Cardiac fibroblast (primary cell): ENCODE measurements at regions not wholly inside any gene's neighbourhood (a gene's known extent, or its start where the extent isn't known, plus 50 kb on each side); places are given as distances from the start of the nearest gene placed in this dataset.

ENCODE experiments used
- DNase-seq, 2 donors: peaks; one replicate each; pipeline versions ENCODE4 v3.0.0 to v3.0.0-alpha.2; 2010; ENCODE audit warnings: low read depth in 2 of 2
- H3K4me3 ChIP-seq, 2 donors: replicated peaks in 1 of 2; 1 replicate in 1 of 2; 2 replicates in 1 of 2; pipeline ENCODE4 v1.5.1; 2011; ENCODE audit warnings: low read depth in 2 of 2, low read length in 2 of 2, mild to moderate bottlenecking in 2 of 2, moderate library complexity in 1 of 2
- TF ChIP-seq, protein P1 (sequence below): IDR thresholded peaks from one replicate; pipeline ENCODE4 v1.5.1; 2011; ENCODE audit warnings: low read depth, mild to moderate bottlenecking, low read length, inconsistent platforms

DNA sequence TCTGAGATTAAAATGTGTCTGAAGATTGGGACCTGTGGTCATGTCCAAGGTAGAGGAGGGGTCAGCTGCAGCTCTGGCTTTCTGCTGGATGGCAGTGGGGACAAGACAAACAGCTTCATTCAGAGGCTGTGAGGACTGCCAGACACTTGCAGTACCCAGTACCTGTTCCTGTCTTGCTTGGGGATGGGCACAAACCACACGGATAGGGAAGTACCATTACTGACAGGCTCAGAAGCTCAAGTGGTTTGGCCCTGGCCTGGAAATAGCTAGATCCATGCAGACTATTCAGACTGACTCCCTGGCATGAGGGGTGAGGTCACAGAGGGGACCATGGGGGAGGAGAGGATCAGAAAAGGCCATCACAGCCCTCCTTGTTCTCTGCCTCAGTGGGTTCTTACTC, 56.0 kb upstream of the COMTD1 start:
- no peak for DNase-seq
- TF ChIP-seq, protein P1, sequence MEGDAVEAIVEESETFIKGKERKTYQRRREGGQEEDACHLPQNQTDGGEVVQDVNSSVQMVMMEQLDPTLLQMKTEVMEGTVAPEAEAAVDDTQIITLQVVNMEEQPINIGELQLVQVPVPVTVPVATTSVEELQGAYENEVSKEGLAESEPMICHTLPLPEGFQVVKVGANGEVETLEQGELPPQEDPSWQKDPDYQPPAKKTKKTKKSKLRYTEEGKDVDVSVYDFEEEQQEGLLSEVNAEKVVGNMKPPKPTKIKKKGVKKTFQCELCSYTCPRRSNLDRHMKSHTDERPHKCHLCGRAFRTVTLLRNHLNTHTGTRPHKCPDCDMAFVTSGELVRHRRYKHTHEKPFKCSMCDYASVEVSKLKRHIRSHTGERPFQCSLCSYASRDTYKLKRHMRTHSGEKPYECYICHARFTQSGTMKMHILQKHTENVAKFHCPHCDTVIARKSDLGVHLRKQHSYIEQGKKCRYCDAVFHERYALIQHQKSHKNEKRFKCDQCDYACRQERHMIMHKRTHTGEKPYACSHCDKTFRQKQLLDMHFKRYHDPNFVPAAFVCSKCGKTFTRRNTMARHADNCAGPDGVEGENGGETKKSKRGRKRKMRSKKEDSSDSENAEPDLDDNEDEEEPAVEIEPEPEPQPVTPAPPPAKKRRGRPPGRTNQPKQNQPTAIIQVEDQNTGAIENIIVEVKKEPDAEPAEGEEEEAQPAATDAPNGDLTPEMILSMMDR, result no peak
- H3K4me3 ChIP-seq, result no peak overlapping the region

DNA sequence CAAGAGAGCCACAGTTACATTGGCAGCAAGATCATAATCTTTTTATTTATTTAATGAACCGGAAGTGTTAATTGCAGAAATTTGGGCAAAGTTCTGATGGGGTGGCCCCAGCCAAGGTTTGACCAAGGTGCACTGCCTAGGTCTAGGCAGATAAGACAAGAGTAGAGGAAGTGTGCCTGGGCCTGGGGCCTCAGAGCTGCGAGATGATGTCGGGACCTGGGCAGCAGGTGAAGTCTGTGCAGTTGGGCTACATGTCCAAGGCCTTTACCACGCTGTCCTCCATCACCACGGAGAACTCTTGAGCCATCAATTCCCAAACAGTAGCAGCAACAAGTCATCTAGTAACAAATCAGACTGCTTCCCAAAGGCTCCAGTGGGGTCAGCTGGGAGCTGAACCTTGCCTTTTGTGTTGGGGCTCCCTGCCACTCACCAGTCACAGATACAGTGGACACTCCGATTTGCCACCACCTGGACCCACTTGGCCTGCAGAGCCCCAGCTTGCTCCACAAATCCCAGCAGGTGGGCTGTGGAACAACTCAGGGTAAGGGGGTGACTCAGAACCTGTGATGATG, 52.5 kb upstream of the COMTD1 start:
- no peak for DNase-seq
- TF ChIP-seq, protein P1, result no peak
- H3K4me3 ChIP-seq, result no peak overlapping the region

DNA sequence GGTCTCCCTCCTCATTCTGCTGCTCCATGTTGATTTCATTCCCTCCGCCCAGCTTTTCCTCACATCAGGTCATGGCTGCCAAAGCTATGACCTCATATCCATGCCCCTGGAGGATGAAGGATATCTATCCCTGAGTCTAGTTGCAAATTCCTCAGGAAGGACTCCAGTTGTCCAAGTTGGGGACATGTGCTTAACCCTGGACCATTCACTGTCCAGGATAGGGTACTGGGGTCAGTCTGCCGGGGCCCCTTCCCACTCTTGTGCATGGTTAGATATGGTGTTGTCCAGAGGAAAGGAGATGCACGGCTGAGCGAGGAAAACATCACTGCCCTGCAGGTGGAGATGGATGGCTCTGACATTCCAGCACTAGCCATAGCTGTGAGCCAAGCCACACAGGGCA, 51.9 kb upstream of the COMTD1 start:
- no peak overlapping the region for H3K4me3 ChIP-seq
- TF ChIP-seq, protein P1, result no peak
- no peak for DNase-seq

DNA sequence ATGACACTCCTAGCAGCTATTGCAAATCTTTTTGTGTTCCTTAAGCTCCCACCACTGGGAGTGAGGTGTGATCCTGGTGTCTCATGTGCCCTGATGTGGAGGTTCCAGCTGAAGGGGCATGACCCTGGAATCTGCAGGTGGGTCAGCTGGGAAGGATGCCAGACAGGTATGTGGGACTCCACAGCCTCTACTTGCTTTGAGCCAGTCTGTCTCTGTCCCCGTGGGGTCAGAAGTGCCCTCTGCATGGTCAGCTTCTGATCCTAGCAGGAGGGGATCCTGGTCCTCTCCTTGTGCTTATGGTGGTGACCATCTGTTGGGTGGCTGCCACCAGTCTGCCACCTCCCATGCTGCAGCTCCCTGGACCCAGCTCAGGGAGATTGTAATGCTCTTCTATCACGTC, 51.1 kb upstream of the COMTD1 start:
- TF ChIP-seq, protein P1, result no peak
- DNase-seq, result no peak
- H3K4me3 ChIP-seq, result no peak overlapping the region
